H1 (cell line): ENCODE measurements at regions not wholly inside any gene's neighbourhood (a gene's known extent, or its start where the extent isn't known, plus 50 kb on each side); places are given as distances from the start of the nearest gene placed in this dataset.

Source experiments
- CTCF ChIA-PET: fragments of 300-600 bp; sonication (Branson Sonifier 250); formaldehyde crosslinking; loops from one replicate; lab custom pipeline; 2021; ENCODE audit not compliant: partially characterized antibody; lab: Charles Lee
- POLR2A ChIA-PET: fragments of 300-600 bp; sonication (Branson Sonifier 250); formaldehyde crosslinking; loops from one replicate; lab custom pipeline; 2021; ENCODE audit warnings: inconsistent platforms; ENCODE audit not compliant: partially characterized antibody; lab: Charles Lee
- DNase-seq, 2 experiments: peaks; one replicate each; pipeline versions ENCODE4 v3.0.0 to v3.0.0-alpha.2; 2010 to 2022; ENCODE audit warnings: low spot score in 2 of 2, low read depth in 1 of 2, mixed read lengths in 1 of 2
- FAIRE-seq: peaks from 2 replicates; lab custom pipeline; 2011; peaks lifted over from hg19 to GRCh38; lab: Jason Lieb, UNC
- H2AFZ ChIP-seq: 2 replicates; pipeline ENCODE4 v1.8.1; 2012; ENCODE audit warnings: low read length, inconsistent platforms
- H2AK5ac ChIP-seq: 2 replicates; pipeline ENCODE4 v1.6.1; 2013; ENCODE audit warnings: low read depth, low read length
- H2BK120ac ChIP-seq: replicated peaks from 2 replicates; pipeline ENCODE3; 2013; ENCODE audit warnings: low read depth, low read length, inconsistent platforms
- H2BK12ac ChIP-seq: 2 replicates; pipeline ENCODE4 v1.6.1; 2013; ENCODE audit warnings: low read depth, low read length
- H2BK15ac ChIP-seq: 2 replicates; pipeline ENCODE4 v1.6.1; 2013; ENCODE audit warnings: low read length
- H2BK20ac ChIP-seq: 2 replicates; pipeline ENCODE4 v1.6.1; 2013; ENCODE audit warnings: low read length
- H2BK5ac ChIP-seq: 2 replicates; pipeline ENCODE4 v1.6.1; 2013; ENCODE audit warnings: low read depth, low read length
- H3K14ac ChIP-seq: 2 replicates; pipeline ENCODE4 v1.6.1; 2013; ENCODE audit warnings: inconsistent platforms; ENCODE audit not compliant: insufficient read length
- H3K18ac ChIP-seq: 2 replicates; pipeline ENCODE4 v1.6.1; 2013; ENCODE audit warnings: low read length; ENCODE audit errors: extremely low read depth
- H3K23ac ChIP-seq: 2 replicates; pipeline ENCODE4 v1.6.1; 2013; ENCODE audit warnings: inconsistent platforms; ENCODE audit not compliant: insufficient read length
- H3K23me2 ChIP-seq: 2 replicates; pipeline ENCODE4 v1.6.1; 2013; ENCODE audit warnings: low read depth, low read length
- H3K27ac ChIP-seq: 2 replicates; pipeline ENCODE4 v1.6.1; 2011; ENCODE audit warnings: low read depth, low read length, inconsistent platforms
- H3K27me3 ChIP-seq, 4 experiments: replicated peaks in 1 of 4; 1 replicate in 1 of 4; 2 replicates in 3 of 4; pipeline versions ENCODE4 v1.6.1 to v1.8.1; 2011 to 2013; ENCODE audit warnings: low read length in 3 of 4, mild to moderate bottlenecking in 3 of 4, inconsistent platforms in 2 of 4, mixed read lengths in 2 of 4, moderate library complexity in 1 of 4; ENCODE audit not compliant: control insufficient read depth in 3 of 4, insufficient read depth in 3 of 4; ENCODE audit errors: extremely low read depth in 1 of 4
- H3K36me3 ChIP-seq, 4 experiments: 2 replicates each; pipeline versions ENCODE4 v1.6.1 to v1.8.1; 2011 to 2013; ENCODE audit warnings: mild to moderate bottlenecking in 4 of 4, low read length in 3 of 4, moderate library complexity in 2 of 4, control low read depth in 1 of 4, inconsistent platforms in 1 of 4; ENCODE audit not compliant: insufficient read depth in 4 of 4, control insufficient read depth in 2 of 4
- H3K4ac ChIP-seq: replicated peaks from 2 replicates; pipeline ENCODE3; 2013; ENCODE audit warnings: low read length, low read depth, mixed read lengths, inconsistent platforms; ENCODE audit not compliant: insufficient read length
- H3K4me1 ChIP-seq, 4 experiments: replicated peaks in 1 of 4; 1 replicate in 1 of 4; 2 replicates in 3 of 4; pipeline versions ENCODE4 v1.6.1 to v1.8.1; 2011 to 2013; ENCODE audit warnings: low read length in 3 of 4, inconsistent platforms in 2 of 4, mixed read lengths in 1 of 4; ENCODE audit not compliant: insufficient read depth in 4 of 4, control insufficient read depth in 3 of 4
- H3K4me2 ChIP-seq, 2 experiments: 2 replicates each; pipeline versions ENCODE4 v1.6.1 to v1.8.1; 2011 to 2013; ENCODE audit warnings: low read depth in 2 of 2, low read length in 2 of 2, control low read depth in 1 of 2, inconsistent platforms in 1 of 2, mild to moderate bottlenecking in 1 of 2; ENCODE audit not compliant: insufficient read depth in 1 of 2
- H3K4me3 ChIP-seq, 4 experiments: fragments of 200-600, 300-600 bp in 1 of 4; sonication (generic), shearing (Covaris generic), sonication (Bioruptor Twin) in 1 of 4; 2 replicates each; pipeline versions ENCODE4 v1.5.1 to v1.8.1; 2011 to 2016; ENCODE audit warnings: low read length in 4 of 4, low read depth in 3 of 4, control low read depth in 2 of 4, inconsistent platforms in 2 of 4, mild to moderate bottlenecking in 2 of 4, mixed read lengths in 1 of 4, moderate library complexity in 1 of 4; ENCODE audit not compliant: insufficient read depth in 2 of 4; ENCODE audit errors: extremely low read depth in 1 of 4
- H3K56ac ChIP-seq: replicated peaks from 2 replicates; pipeline ENCODE3; 2013; ENCODE audit warnings: low read depth, mild to moderate bottlenecking, mixed read lengths, low read length, inconsistent platforms; ENCODE audit not compliant: insufficient read length
- H3K79me1 ChIP-seq: 2 replicates; pipeline ENCODE4 v1.6.1; 2013; ENCODE audit warnings: low read depth, low read length, control low read depth
- H3K79me2 ChIP-seq, 2 experiments: 2 replicates each; pipeline versions ENCODE4 v1.6.1 to v1.8.1; 2012 to 2013; ENCODE audit warnings: low read length in 2 of 2, mild to moderate bottlenecking in 2 of 2, inconsistent platforms in 1 of 2; ENCODE audit not compliant: insufficient read depth in 2 of 2, control insufficient read depth in 1 of 2
- H3K9ac ChIP-seq, 4 experiments: replicated peaks in 1 of 4; 1 replicate in 1 of 4; 2 replicates in 3 of 4; pipeline versions ENCODE4 v1.6.1 to v1.8.1; 2011 to 2013; ENCODE audit warnings: low read depth in 3 of 4, low read length in 3 of 4, control low read depth in 2 of 4, mild to moderate bottlenecking in 2 of 4, moderate library complexity in 2 of 4, inconsistent platforms in 1 of 4; ENCODE audit errors: extremely low read depth in 1 of 4
- H3K9me3 ChIP-seq, 2 experiments: 2 replicates each; pipeline versions ENCODE4 v1.6.1 to v1.8.1; 2012 to 2013; ENCODE audit warnings: mild to moderate bottlenecking in 2 of 2, moderate library complexity in 2 of 2, control low read depth in 1 of 2, inconsistent platforms in 1 of 2, low read depth in 1 of 2, low read length in 1 of 2, mixed read lengths in 1 of 2; ENCODE audit not compliant: insufficient read depth in 2 of 2
- H4K20me1 ChIP-seq, 2 experiments: replicated peaks in 1 of 2; 2 replicates each; pipeline versions ENCODE3 to v1.8.1; 2011 to 2013; ENCODE audit warnings: inconsistent platforms in 2 of 2, low read length in 2 of 2, mild to moderate bottlenecking in 1 of 2; ENCODE audit not compliant: insufficient read depth in 2 of 2, control insufficient read depth in 1 of 2
- H4K5ac ChIP-seq: 2 replicates; pipeline ENCODE4 v1.6.1; 2013; ENCODE audit warnings: low read length, low read depth, mixed read lengths, inconsistent platforms; ENCODE audit not compliant: insufficient read length
- H4K8ac ChIP-seq: 2 replicates; pipeline ENCODE4 v1.8.0; 2013; ENCODE audit warnings: mild to moderate bottlenecking, moderate library complexity, low read length, inconsistent platforms; ENCODE audit not compliant: insufficient read depth; ENCODE audit errors: extremely low read depth
- H4K91ac ChIP-seq: replicated peaks from 2 replicates; pipeline ENCODE3; 2013; ENCODE audit warnings: low read length, mixed read lengths, inconsistent platforms; ENCODE audit not compliant: insufficient read length
- CREB1 ChIP-seq: IDR thresholded peaks from 2 replicates; pipeline ENCODE4 v1.6.1; 2012; ENCODE audit warnings: inconsistent platforms
- RFX5 ChIP-seq: IDR thresholded peaks from 2 replicates; pipeline ENCODE4 v1.6.1; 2011; ENCODE audit warnings: low read depth, low read length, improper control_type of control experiment, borderline replicate concordance
- WGBS, 2 experiments: shearing (Covaris generic) in 1 of 2; methylation state at CpG; one replicate each; pipeline versions ENCODE4 v1.1.6 to v1.1.7; 2013 to 2015; ENCODE audit warnings: low lambda C conversion rate in 2 of 2, mixed read lengths in 2 of 2, inconsistent platforms in 1 of 2, low coverage in 1 of 2, missing lambda C conversion rate in 1 of 2; ENCODE audit not compliant: insufficient replicate concordance in 2 of 2, insufficient coverage in 1 of 2, insufficient read length in 1 of 2; ENCODE audit errors: extremely low coverage in 1 of 2, missing lambda C conversion rate in 1 of 2; 5-methylcytosine and 5-hydroxymethylcytosine counted together

GRCh38 chr6:43972913-43973300 lies 154.3 kb downstream of the MRPL14 start:
- CTCF ChIA-PET, result interaction anchor here (0.9 to 11.1 kb wide), 5 partner anchors 14 to 305 kb away, joined by 3 to 103 read pairs (median 3); no protein-coding TSS in a partner anchor
- no peak for TF ChIP-seq RFX5
- no peak for TF ChIP-seq CREB1
- no peak overlapping the region for H2AFZ ChIP-seq

More at GRCh38 chr6:43972913-43973300, 154.3 kb downstream of the MRPL14 start:
- no peak overlapping the region for H2BK12ac ChIP-seq
- no peaks in the 10 kb centered on the region for H3K79me2 ChIP-seq
- H2BK15ac ChIP-seq, result no peak overlapping the region
- no peak overlapping the region for H4K91ac ChIP-seq
- no peak for DNase-seq
- no peaks in the 10 kb centered on the region for H3K23me2 ChIP-seq
- 85% methylated on average over 3 of the region's 3 CpGs; no CpG with 5 or more reads in 1 of the 2 experiments for WGBS, 2 experiments
- no peaks in the 10 kb centered on the region for H3K36me3 ChIP-seq
- H3K23ac ChIP-seq, result no peak overlapping the region
- no peaks in the 10 kb centered on the region for H4K20me1 ChIP-seq
- no peak overlapping the region for H3K27ac ChIP-seq
- no peaks in the 10 kb centered on the region for H3K79me1 ChIP-seq
- H3K18ac ChIP-seq, result no peak overlapping the region
- H4K5ac ChIP-seq, result no peak overlapping the region
- no peaks in the 10 kb centered on the region for H3K27me3 ChIP-seq
- POLR2A ChIA-PET, result interaction anchor here (1.5 kb wide), 1 partner anchor 19 kb away, joined by 4 read pairs; no protein-coding TSS in a partner anchor
- H2BK120ac ChIP-seq, result no peak overlapping the region
- no peak for FAIRE-seq
- H3K4me2 ChIP-seq, result no peak overlapping the region
- H3K9me3 ChIP-seq, result no peaks in the 10 kb centered on the region
- no peak overlapping the region for H3K4me3 ChIP-seq
- no peak overlapping the region for H4K8ac ChIP-seq
- no peak overlapping the region for H2BK20ac ChIP-seq
- no peak overlapping the region for H2BK5ac ChIP-seq
- no peak overlapping the region for H3K4ac ChIP-seq
- H3K9ac ChIP-seq, result no peak overlapping the region
- H3K56ac ChIP-seq, result no peak overlapping the region
- no peak overlapping the region for H3K14ac ChIP-seq
- no peak overlapping the region for H2AK5ac ChIP-seq
- H3K4me1 ChIP-seq, result peaks cover 0 to 8% (median under 1%) of the 10 kb centered on the region in 4 experiments; a peak in 3 of 7 replicates
